Panc1 (cell line): ENCODE measurements at regions not wholly inside any gene's neighbourhood (a gene's known extent, or its start where the extent isn't known, plus 50 kb on each side); places are given as distances from the start of the nearest gene placed in this dataset.

Experiments used
- ATAC-seq: fragments of 200-7000 bp; cut with Tn5 transposase; 2 replicates; pipeline ENCODE4 v1.9.1; 2020; ENCODE audit warnings: mild to moderate bottlenecking, moderate library complexity
- BruUV-seq: library from RNA; stranded (reverse); fragments of 400-500 nt; replicated peaks from 2 replicates; lab custom pipeline; 2021; lab: Mats Ljungman, UMichigan
- CTCF ChIA-PET: fragments of 300-600 bp; sonication (Branson Sonifier 250); formaldehyde crosslinking; loops from one replicate; lab custom pipeline; 2022; ENCODE audit warnings: antibody characterized with exemption; lab: Charles Lee
- POLR2A ChIA-PET: fragments of 300-600 bp; sonication (Branson Sonifier 250); formaldehyde crosslinking; loops from one replicate; lab custom pipeline; 2022; ENCODE audit warnings: antibody characterized with exemption; lab: Charles Lee
- DNase-seq: peaks from one replicate; pipeline ENCODE4 v3.0.0-alpha.2; 2010; ENCODE audit warnings: low read depth, low spot score
- H3K27ac ChIP-seq: 2 replicates; pipeline ENCODE4 v1.5.1; 2011; ENCODE audit warnings: mild to moderate bottlenecking, low read length, inconsistent platforms
- H3K27me3 ChIP-seq: fragments of 200-500 bp; sonication (Bioruptor generic); 2 replicates; pipeline ENCODE4 v1.6.0; 2014; ENCODE audit warnings: low read length, inconsistent platforms; ENCODE audit not compliant: control insufficient read depth, insufficient read depth
- H3K36me3 ChIP-seq: fragments of 200-500 bp; sonication (Bioruptor generic); 2 replicates; pipeline ENCODE4 v1.5.1; 2014; ENCODE audit warnings: inconsistent platforms, mild to moderate bottlenecking, low read length, moderate library complexity; ENCODE audit not compliant: control insufficient read depth, insufficient read depth
- H3K4me1 ChIP-seq: 2 replicates; pipeline ENCODE4 v1.5.1; 2011; ENCODE audit warnings: inconsistent platforms, mild to moderate bottlenecking, low read length, moderate library complexity; ENCODE audit not compliant: control insufficient read depth, insufficient read depth
- H3K4me3 ChIP-seq, 2 experiments: 2 replicates each; pipeline ENCODE4 v1.5.1; 2011 to 2012; ENCODE audit warnings: low read depth in 2 of 2, low read length in 2 of 2, mild to moderate bottlenecking in 2 of 2, inconsistent platforms in 1 of 2, moderate library complexity in 1 of 2
- H3K9me3 ChIP-seq: fragments of 200-500 bp; sonication (Bioruptor generic); 2 replicates; pipeline ENCODE4 v1.5.1; 2014; ENCODE audit warnings: low read depth, mild to moderate bottlenecking, inconsistent platforms, low read length, moderate library complexity; ENCODE audit not compliant: control insufficient read depth, insufficient read depth
- CTCF ChIP-seq: fragments of 450-650 bp; IDR thresholded peaks from 2 replicates; pipeline ENCODE4 v1.5.1; 2017; ENCODE audit warnings: mild to moderate bottlenecking
- POLR2AphosphoS5 ChIP-seq: IDR thresholded peaks from 2 replicates; pipeline ENCODE4 v1.6.1; 2012; ENCODE audit warnings: mild to moderate bottlenecking, low read depth, low read length, moderate library complexity
- REST ChIP-seq, 2 experiments: IDR thresholded peaks; 2 replicates each; pipeline ENCODE4 v1.6.1; 2011 to 2012; ENCODE audit warnings: low read depth in 2 of 2, control low read depth in 1 of 2, low read length in 1 of 2, mild to moderate bottlenecking in 1 of 2, moderate library complexity in 1 of 2; ENCODE audit not compliant: insufficient read depth in 1 of 2
- SIN3A ChIP-seq: IDR thresholded peaks from 2 replicates; pipeline ENCODE4 v1.6.1; 2012; ENCODE audit warnings: low read depth, mild to moderate bottlenecking, low read length, moderate library complexity, borderline replicate concordance; ENCODE audit not compliant: insufficient read depth
- TCF7L2 ChIP-seq: IDR thresholded peaks from 2 replicates; pipeline ENCODE4 v1.6.1; 2011; ENCODE audit warnings: mild to moderate bottlenecking, low read depth, low read length, inconsistent platforms
- in situ Hi-C: cut with HindIII; loops from 2 replicates; pipeline ENCODE4 v1.10.0; 2016; ENCODE audit warnings: low sequenced_read_pairs, low pct_unique_long_range_greater_than_20kb
- intact Hi-C: fragments of 100-400 bp; cut with micrococcal nuclease; formaldehyde crosslinking; loops from one replicate; pipeline ENCODE4 v1.10.0; 2022; ENCODE audit not compliant: unreplicated experiment

- no peak for ATAC-seq
- TF ChIP-seq POLR2AphosphoS5: no peak
- no peak for DNase-seq
- BruUV-seq: no TSS peak
- POLR2A ChIA-PET: no interaction called here
- CTCF ChIA-PET: no interaction called here
- intact Hi-C loops: loop anchor here (5.0 to 10.0 kb wide), 4 partner anchors 48 to 896 kb away; partner anchors contain the start of gene DNAJC19
- in situ Hi-C loops: no loop called here
- H3K27ac ChIP-seq: no peak overlapping the region
- H3K9me3 ChIP-seq: no peaks in the 10 kb centered on the region
- no peaks in the 10 kb centered on the region for H3K27me3 ChIP-seq
- H3K4me3 ChIP-seq: no peak overlapping the region
- no peaks in the 10 kb centered on the region for H3K4me1 ChIP-seq
- H3K36me3 ChIP-seq: no peaks in the 10 kb centered on the region
These were observed 103.5 kb upstream of the FXR1 start for GRCh38 chr3:180808823-180809575.

GRCh38 chr3:180820400-180820799, 92.1 kb upstream of the FXR1 start:
- no peak overlapping the region for H3K27ac ChIP-seq
- in situ Hi-C loops (no loop called here), intact Hi-C loops (no loop called here)
- BruUV-seq: no TSS peak
- no peak for DNase-seq
- H3K4me1 ChIP-seq: no peaks in the 10 kb centered on the region
- no peaks in the 10 kb centered on the region for H3K36me3 ChIP-seq
- no peak for ATAC-seq
- TF ChIP-seq POLR2AphosphoS5 (no peak), REST (IDR thresholded peaks at IDR 0.05; ENCODE audit: insufficient read depth in 1 of 2, low read depth in 2 of 2, low read length in 1 of 2) (no peak), TCF7L2 (no peak), SIN3A (no peak), CTCF (no peak)
- H3K4me3 ChIP-seq: no peak overlapping the region
- ChIA-PET CTCF (no interaction called here), POLR2A (no interaction called here)
- H3K9me3 ChIP-seq: no peaks in the 10 kb centered on the region
- no peaks in the 10 kb centered on the region for H3K27me3 ChIP-seq

- H3K36me3 ChIP-seq: no peaks in the 10 kb centered on the region
- H3K4me3 ChIP-seq: no peak overlapping the region
- TF ChIP-seq REST (IDR thresholded peaks at IDR 0.05; ENCODE audit: insufficient read depth in 1 of 2, low read depth in 2 of 2, low read length in 1 of 2) (no peak), SIN3A (no peak)
- H3K9me3 ChIP-seq: no peaks in the 10 kb centered on the region
- H3K27ac ChIP-seq: no peak overlapping the region
- POLR2A ChIA-PET: interaction anchor here (0.7 kb wide), 1 partner anchor 1095 kb away, joined by 11 read pairs; no protein-coding TSS in a partner anchor
- CTCF ChIA-PET: no interaction called here
- no TSS peak for BruUV-seq
- H3K27me3 ChIP-seq: peaks cover under 1% of the 10 kb centered on the region; the same call in 1 of the 2 replicates
- in situ Hi-C loops (no loop called here), intact Hi-C loops (no loop called here)
- no peaks in the 10 kb centered on the region for H3K4me1 ChIP-seq
- no peak for ATAC-seq
- no peak for DNase-seq
These were observed 86.5 kb upstream of the FXR1 start for GRCh38 chr3:180825964-180826363.
